ENCODE measurements at regions not wholly inside any gene's neighbourhood (a gene's known extent, or its start where the extent isn't known, plus 50 kb on each side); places are given as distances from the start of the nearest gene placed in this dataset.

- ATAC-seq, result no peak
- Histone ChIP-seq H3K27ac (ENCODE audit: low read depth, low read length) (no peak overlapping the region), H3K27me3 (ENCODE audit: control insufficient read depth in 2 of 2, insufficient read depth in 2 of 2, low read length in 2 of 2) (no peaks in the 10 kb centered on the region), H3K4me1 (ENCODE audit: control insufficient read depth in 2 of 2, insufficient read depth in 2 of 2, low read length in 2 of 2) (no peaks in the 10 kb centered on the region), H3K4me3 (ENCODE audit: low read length) (no peak overlapping the region), H3K9me3 (ENCODE audit: control insufficient read depth in 2 of 3, low read length in 3 of 3) (no peaks in the 10 kb centered on the region), H3K36me3 (ENCODE audit: control insufficient read depth in 2 of 3, insufficient read depth in 3 of 3, low read length in 3 of 3) (no peaks in the 10 kb centered on the region)
- H3K9me3 Mint-ChIP-seq, result no peaks in the 10 kb centered on the region
- CTCF ChIA-PET, result no interaction called here
- no peak overlapping the region for H3K27ac Mint-ChIP-seq
- no peaks in the 10 kb centered on the region for H3K36me3 Mint-ChIP-seq
- H3K4me3 Mint-ChIP-seq, result no peak overlapping the region
- peaks cover 0 to 7% (median 0%) of the 10 kb centered on the region in 5 donors for H3K27me3 Mint-ChIP-seq
- DNase-seq, result no peak
- peaks cover 0 to 2% (median 0%) of the 10 kb centered on the region in 7 donors for H3K4me1 Mint-ChIP-seq
- intact Hi-C loops (cut with micrococcal nuclease), result no loop called here
- POLR2A ChIA-PET, result no interaction called here
These were observed 161.4 kb upstream of the RPL38 start for GRCh38 chr17:74041869-74042640.

- Mint-ChIP-seq H3K27ac (no peak overlapping the region), H3K36me3 (no peaks in the 10 kb centered on the region), H3K27me3 (peaks cover 2 to 10% (median 3%) of the 10 kb centered on the region in 5 donors), H3K9me3 (no peaks in the 10 kb centered on the region), H3K4me3 (no peak overlapping the region), H3K4me1 (peaks cover 0 to 2% (median 0%) of the 10 kb centered on the region in 7 donors)
- Histone ChIP-seq H3K27me3 (ENCODE audit: control insufficient read depth in 2 of 2, insufficient read depth in 2 of 2, low read length in 2 of 2) (no peaks in the 10 kb centered on the region), H3K27ac (ENCODE audit: low read depth, low read length) (no peak overlapping the region), H3K36me3 (ENCODE audit: control insufficient read depth in 2 of 3, insufficient read depth in 3 of 3, low read length in 3 of 3) (no peaks in the 10 kb centered on the region), H3K4me3 (ENCODE audit: low read length) (no peak overlapping the region), H3K9me3 (ENCODE audit: control insufficient read depth in 2 of 3, low read length in 3 of 3) (no peaks in the 10 kb centered on the region), H3K4me1 (ENCODE audit: control insufficient read depth in 2 of 2, insufficient read depth in 2 of 2, low read length in 2 of 2) (no peaks in the 10 kb centered on the region)
- ATAC-seq (no peak), DNase-seq (peak in 1 of 9 donors; percentile 28)
- ChIA-PET CTCF (no interaction called here), POLR2A (interaction anchor here (0.5 kb wide), 1 partner anchor 387 kb away, joined by 3 read pairs; no protein-coding TSS in a partner anchor)
- intact Hi-C loops (cut with micrococcal nuclease), result no loop called here
These were observed 160.6 kb upstream of the RPL38 start for GRCh38 chr17:74042744-74043486.

- Histone ChIP-seq H3K27me3 (ENCODE audit: control insufficient read depth in 2 of 2, insufficient read depth in 2 of 2, low read length in 2 of 2) (no peaks in the 10 kb centered on the region), H3K4me1 (ENCODE audit: control insufficient read depth in 2 of 2, insufficient read depth in 2 of 2, low read length in 2 of 2) (no peaks in the 10 kb centered on the region), H3K4me3 (ENCODE audit: low read length) (no peak overlapping the region), H3K36me3 (ENCODE audit: control insufficient read depth in 2 of 3, insufficient read depth in 3 of 3, low read length in 3 of 3) (no peaks in the 10 kb centered on the region), H3K27ac (ENCODE audit: low read depth, low read length) (no peak overlapping the region), H3K9me3 (ENCODE audit: control insufficient read depth in 2 of 3, low read length in 3 of 3) (no peaks in the 10 kb centered on the region)
- DNase-seq (no peak), ATAC-seq (no peak)
- Mint-ChIP-seq H3K27ac (no peak overlapping the region), H3K4me1 (peaks cover 0 to 2% (median 0%) of the 10 kb centered on the region in 7 donors), H3K27me3 (peaks cover 6 to 12% (median 11%) of the 10 kb centered on the region in 5 donors), H3K9me3 (no peaks in the 10 kb centered on the region), H3K4me3 (no peak overlapping the region), H3K36me3 (no peaks in the 10 kb centered on the region)
- CTCF ChIA-PET, result no interaction called here
- POLR2A ChIA-PET, result no interaction called here
- intact Hi-C loops (cut with micrococcal nuclease), result no loop called here
These were observed 159.5 kb upstream of the RPL38 start for GRCh38 chr17:74043976-74044375.

GRCh38 chr17:74045608-74046280 lies 157.7 kb upstream of the RPL38 start:
- H3K36me3 ChIP-seq (ENCODE audit: control insufficient read depth in 2 of 3, insufficient read depth in 3 of 3, low read length in 3 of 3), result no peaks in the 10 kb centered on the region
- ChIA-PET POLR2A (no interaction called here), CTCF (no interaction called here)
- H3K4me3 ChIP-seq (ENCODE audit: low read length), result no peak overlapping the region
- Mint-ChIP-seq H3K27me3 (peaks cover 6 to 20% (median 11%) of the 10 kb centered on the region in 5 donors), H3K9me3 (no peaks in the 10 kb centered on the region), H3K36me3 (no peaks in the 10 kb centered on the region), H3K27ac (no peak overlapping the region), H3K4me1 (peaks cover 0 to 2% (median 0%) of the 10 kb centered on the region in 7 donors), H3K4me3 (no peak overlapping the region)
- intact Hi-C loops (cut with micrococcal nuclease), result no loop called here
- no peaks in the 10 kb centered on the region for H3K4me1 ChIP-seq (ENCODE audit: control insufficient read depth in 2 of 2, insufficient read depth in 2 of 2, low read length in 2 of 2)
- no peak for ATAC-seq
- H3K9me3 ChIP-seq (ENCODE audit: control insufficient read depth in 2 of 3, low read length in 3 of 3), result no peaks in the 10 kb centered on the region
- no peak overlapping the region for H3K27ac ChIP-seq (ENCODE audit: low read depth, low read length)
- H3K27me3 ChIP-seq (ENCODE audit: control insufficient read depth in 2 of 2, insufficient read depth in 2 of 2, low read length in 2 of 2), result no peaks in the 10 kb centered on the region
- DNase-seq, result no peak

- Mint-ChIP-seq H3K4me3 (no peak overlapping the region), H3K9me3 (no peaks in the 10 kb centered on the region), H3K27ac (no peak overlapping the region), H3K36me3 (no peaks in the 10 kb centered on the region), H3K4me1 (peaks cover 0 to 2% (median 0%) of the 10 kb centered on the region in 7 donors), H3K27me3 (peaks cover 11 to 33% (median 20%) of the 10 kb centered on the region in 5 donors)
- Histone ChIP-seq H3K9me3 (ENCODE audit: control insufficient read depth in 2 of 3, low read length in 3 of 3) (no peaks in the 10 kb centered on the region), H3K27me3 (ENCODE audit: control insufficient read depth in 2 of 2, insufficient read depth in 2 of 2, low read length in 2 of 2) (no peaks in the 10 kb centered on the region), H3K27ac (ENCODE audit: low read depth, low read length) (no peak overlapping the region), H3K36me3 (ENCODE audit: control insufficient read depth in 2 of 3, insufficient read depth in 3 of 3, low read length in 3 of 3) (no peaks in the 10 kb centered on the region), H3K4me1 (ENCODE audit: control insufficient read depth in 2 of 2, insufficient read depth in 2 of 2, low read length in 2 of 2) (no peaks in the 10 kb centered on the region), H3K4me3 (ENCODE audit: low read length) (no peak overlapping the region)
- intact Hi-C loops (cut with micrococcal nuclease), result no loop called here
- ChIA-PET CTCF (interaction anchor here (0.5 kb wide), 1 partner anchor 22 kb away, joined by 3 read pairs; no protein-coding TSS in a partner anchor), POLR2A (no interaction called here)
- ATAC-seq, result no peak
- no peak for DNase-seq
These were observed 154.1 kb upstream of the RPL38 start for GRCh38 chr17:74049167-74049966.

- no peak for DNase-seq
- ChIA-PET CTCF (no interaction called here), POLR2A (no interaction called here)
- H3K4me1 ChIP-seq (ENCODE audit: control insufficient read depth in 2 of 2, insufficient read depth in 2 of 2, low read length in 2 of 2), result no peaks in the 10 kb centered on the region
- intact Hi-C loops (cut with micrococcal nuclease), result no loop called here
- H3K27me3 Mint-ChIP-seq, result peaks cover 17 to 39% (median 24%) of the 10 kb centered on the region in 5 donors
- no peak for ATAC-seq
- H3K36me3 ChIP-seq (ENCODE audit: control insufficient read depth in 2 of 3, insufficient read depth in 3 of 3, low read length in 3 of 3), result no peaks in the 10 kb centered on the region
- no peak overlapping the region for H3K4me3 Mint-ChIP-seq
- H3K4me3 ChIP-seq (ENCODE audit: low read length), result no peak overlapping the region
- no peak overlapping the region for H3K27ac Mint-ChIP-seq
- peaks cover 0 to 2% (median 0%) of the 10 kb centered on the region in 7 donors for H3K4me1 Mint-ChIP-seq
- no peak overlapping the region for H3K27ac ChIP-seq (ENCODE audit: low read depth, low read length)
- H3K36me3 Mint-ChIP-seq, result no peaks in the 10 kb centered on the region
- H3K9me3 Mint-ChIP-seq, result no peaks in the 10 kb centered on the region
- H3K27me3 ChIP-seq (ENCODE audit: control insufficient read depth in 2 of 2, insufficient read depth in 2 of 2, low read length in 2 of 2), result no peaks in the 10 kb centered on the region
- H3K9me3 ChIP-seq (ENCODE audit: control insufficient read depth in 2 of 3, low read length in 3 of 3), result no peaks in the 10 kb centered on the region
These were observed 153.5 kb upstream of the RPL38 start for GRCh38 chr17:74049967-74050458.
